Mesothelial cell of epicardium (in vitro differentiated cells): ENCODE measurements at regions not wholly inside any gene's neighbourhood (a gene's known extent, or its start where the extent isn't known, plus 50 kb on each side); places are given as distances from the start of the nearest gene placed in this dataset.

Source experiments
- DNase-seq, 2 experiments: peaks; one replicate each; pipeline ENCODE4 v3.0.0; 2021; ENCODE audit warnings: low spot score in 2 of 2; ENCODE audit not compliant: unreplicated experiment in 2 of 2
- H3K27ac Mint-ChIP-seq: 2 replicates; pipeline ENCODE4 v1.8.0; 2021; ENCODE audit warnings: mixed read lengths
- H3K27me3 Mint-ChIP-seq: 2 replicates; pipeline ENCODE4 v1.8.0; 2021; ENCODE audit warnings: low read depth, mixed read lengths
- H3K36me3 Mint-ChIP-seq: 2 replicates; pipeline ENCODE4 v1.8.0; 2021; ENCODE audit warnings: mixed read lengths
- H3K4me1 Mint-ChIP-seq: 2 replicates; pipeline ENCODE4 v1.8.0; 2021; ENCODE audit warnings: mixed read lengths
- H3K4me3 Mint-ChIP-seq: 2 replicates; pipeline ENCODE4 v1.8.0; 2021; ENCODE audit warnings: mild to moderate bottlenecking, moderate library complexity, mixed read lengths
- H3K9me3 Mint-ChIP-seq: 2 replicates; pipeline ENCODE4 v1.8.0; 2021; ENCODE audit warnings: mixed read lengths
- TF ChIP-seq, protein P1 (sequence below): fragments of 200-600 bp; sonication (generic); IDR thresholded peaks from one replicate; pipeline ENCODE4 v1.5.0; 2021; ENCODE audit warnings: antibody characterized with exemption; ENCODE audit not compliant: unreplicated experiment

DNA sequence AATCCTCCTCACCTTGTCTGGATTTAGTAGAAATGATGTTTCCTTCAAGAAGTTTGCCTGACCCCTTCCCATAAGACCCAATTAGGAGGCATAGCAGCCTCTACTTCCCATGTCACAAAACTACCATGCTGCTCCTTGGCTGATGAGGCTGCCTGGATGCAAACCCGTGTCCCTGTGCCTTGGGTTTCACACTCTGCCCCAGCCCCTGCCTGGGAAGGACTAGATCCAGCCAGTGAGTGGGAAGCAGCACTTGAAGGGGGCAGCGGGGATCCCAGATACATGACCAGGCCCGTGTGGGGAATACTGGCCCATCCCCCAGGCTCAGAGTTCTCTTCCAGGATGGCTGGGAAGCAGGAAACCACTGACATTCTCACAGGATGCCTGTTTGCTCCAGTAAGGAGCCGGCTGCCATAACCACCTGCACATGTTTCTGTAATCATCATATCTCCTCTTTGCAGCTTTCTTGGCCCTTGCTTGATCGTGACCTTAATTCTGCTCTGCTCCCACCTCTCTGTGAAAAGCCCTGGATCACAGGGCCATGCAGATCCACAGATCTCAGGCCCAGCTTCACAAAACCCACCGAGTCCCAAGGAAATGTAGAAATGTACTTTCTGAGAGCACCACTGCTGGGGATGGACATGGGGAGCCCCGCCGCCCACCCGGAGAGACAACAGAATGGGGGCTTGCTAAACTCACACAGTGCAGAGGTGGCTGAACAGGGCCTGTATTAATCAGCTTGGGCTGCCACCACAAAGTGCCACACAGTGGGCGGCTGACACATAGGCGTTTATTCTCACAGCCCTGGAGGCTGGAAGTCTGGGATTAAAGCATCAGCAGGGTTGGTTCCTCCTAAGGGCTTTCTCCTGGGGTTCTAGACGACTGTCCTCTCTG, 287.8 kb upstream of the IGFBP3 start:
- H3K36me3 Mint-ChIP-seq = no peaks in the 10 kb centered on the region
- H3K27me3 Mint-ChIP-seq = no peaks in the 10 kb centered on the region

DNA sequence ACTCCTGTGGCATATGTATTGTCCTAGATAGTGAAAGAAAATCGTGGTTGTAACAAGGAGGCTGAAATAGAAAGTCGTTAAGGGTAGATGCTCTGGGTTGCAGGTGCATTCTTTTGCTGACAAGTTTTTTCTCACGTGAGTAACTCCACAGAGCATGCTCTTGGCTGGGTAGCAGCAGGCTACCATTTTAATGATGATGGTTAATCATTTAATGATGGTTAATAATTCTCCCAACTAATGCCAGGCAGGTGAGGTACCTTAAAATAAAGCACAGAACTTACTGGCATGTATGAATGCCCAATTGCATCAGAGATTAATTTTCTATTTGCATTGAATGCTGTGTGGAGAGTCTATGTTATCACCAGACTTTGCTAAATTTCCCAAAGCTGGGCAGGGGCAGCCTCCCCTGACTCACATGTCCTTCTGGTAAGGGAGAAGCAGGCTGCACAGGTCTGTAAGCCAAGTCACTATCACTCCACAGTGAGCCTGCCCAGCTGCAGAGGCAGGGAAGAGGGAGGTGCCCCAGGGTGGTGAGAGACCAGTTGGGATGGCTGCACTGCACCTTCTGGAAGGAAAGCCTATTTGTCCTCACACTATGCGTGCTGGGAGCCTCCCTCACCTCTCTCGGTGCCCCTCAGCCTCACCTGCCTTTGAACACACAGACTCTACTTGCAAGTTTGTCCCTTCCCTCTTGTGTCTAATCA, 287.0 kb upstream of the IGFBP3 start:
- Mint-ChIP-seq H3K4me1 (peaks cover 30% of the 10 kb centered on the region), H3K27me3 (no peaks in the 10 kb centered on the region), H3K9me3 (no peaks in the 10 kb centered on the region), H3K27ac (no peak overlapping the region), H3K4me3 (no peak overlapping the region), H3K36me3 (no peaks in the 10 kb centered on the region)
- TF ChIP-seq, protein P1, sequence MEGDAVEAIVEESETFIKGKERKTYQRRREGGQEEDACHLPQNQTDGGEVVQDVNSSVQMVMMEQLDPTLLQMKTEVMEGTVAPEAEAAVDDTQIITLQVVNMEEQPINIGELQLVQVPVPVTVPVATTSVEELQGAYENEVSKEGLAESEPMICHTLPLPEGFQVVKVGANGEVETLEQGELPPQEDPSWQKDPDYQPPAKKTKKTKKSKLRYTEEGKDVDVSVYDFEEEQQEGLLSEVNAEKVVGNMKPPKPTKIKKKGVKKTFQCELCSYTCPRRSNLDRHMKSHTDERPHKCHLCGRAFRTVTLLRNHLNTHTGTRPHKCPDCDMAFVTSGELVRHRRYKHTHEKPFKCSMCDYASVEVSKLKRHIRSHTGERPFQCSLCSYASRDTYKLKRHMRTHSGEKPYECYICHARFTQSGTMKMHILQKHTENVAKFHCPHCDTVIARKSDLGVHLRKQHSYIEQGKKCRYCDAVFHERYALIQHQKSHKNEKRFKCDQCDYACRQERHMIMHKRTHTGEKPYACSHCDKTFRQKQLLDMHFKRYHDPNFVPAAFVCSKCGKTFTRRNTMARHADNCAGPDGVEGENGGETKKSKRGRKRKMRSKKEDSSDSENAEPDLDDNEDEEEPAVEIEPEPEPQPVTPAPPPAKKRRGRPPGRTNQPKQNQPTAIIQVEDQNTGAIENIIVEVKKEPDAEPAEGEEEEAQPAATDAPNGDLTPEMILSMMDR = no peak
- no peak for DNase-seq

More for the DNA sequence above, 287.8 kb upstream of the IGFBP3 start:
- TF ChIP-seq, protein P1 = no peak
- Mint-ChIP-seq H3K27ac (peak overlapping the region; percentile 25), H3K9me3 (no peaks in the 10 kb centered on the region), H3K4me1 (peaks cover 27% of the 10 kb centered on the region), H3K4me3 (no peak overlapping the region)
- no peak for DNase-seq

DNA sequence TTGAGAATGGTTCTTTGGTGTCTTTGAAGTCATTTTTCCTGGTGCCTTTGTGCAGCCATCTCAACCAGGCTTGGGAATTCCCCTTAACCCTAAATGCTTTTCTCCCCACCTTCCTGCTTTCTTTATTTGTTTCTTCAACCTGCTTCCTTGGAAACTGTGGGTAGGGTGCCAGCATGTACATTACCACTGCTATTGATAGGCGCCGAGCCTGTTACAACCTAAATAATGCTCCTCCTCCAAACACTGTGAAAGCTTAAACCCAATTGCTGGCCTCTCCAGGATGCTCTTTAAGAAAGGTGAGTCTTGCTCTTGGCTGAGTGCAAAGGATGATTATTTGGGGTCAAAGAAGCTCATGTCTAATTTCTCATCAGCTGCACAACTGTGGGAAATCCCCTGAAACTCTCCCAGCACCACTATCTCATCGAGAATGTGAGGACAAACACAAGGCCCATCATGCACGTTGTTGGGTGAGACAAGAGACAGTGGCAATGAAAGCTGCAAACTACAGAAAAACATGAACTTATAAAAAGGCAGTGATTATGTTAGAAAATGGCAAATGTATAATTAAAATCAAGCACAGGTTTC, 285.5 kb upstream of the IGFBP3 start:
- peaks cover 30% of the 10 kb centered on the region for H3K4me1 Mint-ChIP-seq

DNA sequence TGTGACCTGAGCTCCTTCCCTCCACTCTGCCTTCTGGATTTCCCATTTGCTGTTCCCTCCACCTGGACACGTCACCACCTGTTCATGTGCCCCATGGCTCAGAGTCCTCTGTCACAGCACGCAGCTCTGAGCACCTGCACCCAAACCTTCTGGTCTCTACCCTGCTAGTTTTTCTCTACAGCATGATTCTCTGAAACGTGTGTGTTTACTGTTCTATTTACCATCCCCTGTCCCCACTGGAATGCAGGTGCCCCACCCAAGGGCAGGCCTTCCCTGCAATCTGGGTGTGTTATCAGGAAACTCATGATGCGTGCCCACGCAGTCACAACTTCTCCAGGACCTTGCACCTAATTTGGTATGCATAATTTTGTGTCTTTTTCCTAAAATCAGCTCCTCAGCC, 284.4 kb upstream of the IGFBP3 start:
- peaks cover 29% of the 10 kb centered on the region for H3K4me1 Mint-ChIP-seq
- no peak overlapping the region for H3K4me3 Mint-ChIP-seq
- peaks cover 5% of the 10 kb centered on the region for H3K9me3 Mint-ChIP-seq
- no peaks in the 10 kb centered on the region for H3K27me3 Mint-ChIP-seq
- H3K36me3 Mint-ChIP-seq = no peaks in the 10 kb centered on the region
- DNase-seq = no peak
- peak overlapping the region; percentile 60 for H3K27ac Mint-ChIP-seq
- TF ChIP-seq, protein P1 = no peak

More for the DNA sequence above, 285.5 kb upstream of the IGFBP3 start:
- DNase-seq = no peak
- H3K36me3 Mint-ChIP-seq = no peaks in the 10 kb centered on the region
- H3K27ac Mint-ChIP-seq = no peak overlapping the region
- no peaks in the 10 kb centered on the region for H3K27me3 Mint-ChIP-seq
- H3K4me3 Mint-ChIP-seq = no peak overlapping the region
- TF ChIP-seq, protein P1 = no peak
- peaks cover 5% of the 10 kb centered on the region for H3K9me3 Mint-ChIP-seq

DNA sequence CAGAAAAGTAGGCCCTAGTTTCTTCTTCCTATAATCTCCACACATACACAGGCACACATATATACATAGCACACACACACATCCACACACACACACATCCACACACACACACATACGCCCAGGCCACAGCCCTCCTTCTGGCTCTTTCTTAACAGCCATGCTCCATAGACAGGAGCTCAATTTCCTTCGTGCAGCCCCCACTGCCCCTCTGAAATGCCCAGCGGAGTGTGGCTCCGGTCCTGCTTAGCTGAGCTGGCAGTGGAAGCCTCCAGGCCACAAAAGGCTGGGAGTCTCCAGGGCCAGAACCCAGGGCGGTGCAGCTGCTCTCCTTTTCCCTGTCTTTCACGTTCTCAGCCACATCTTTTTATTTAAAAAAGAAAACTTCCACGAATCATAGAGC, 282.9 kb upstream of the IGFBP3 start:
- Mint-ChIP-seq H3K27ac (no peak overlapping the region), H3K4me3 (no peak overlapping the region)

More for the DNA sequence above, 282.9 kb upstream of the IGFBP3 start:
- Mint-ChIP-seq H3K36me3 (no peaks in the 10 kb centered on the region), H3K27me3 (no peaks in the 10 kb centered on the region), H3K9me3 (peaks cover 5% of the 10 kb centered on the region), H3K4me1 (peaks cover 25% of the 10 kb centered on the region)
- TF ChIP-seq, protein P1 = no peak
- no peak for DNase-seq
